Neural progenitor cell (in vitro differentiated cells): ENCODE measurements at regions not wholly inside any gene's neighbourhood (a gene's known extent, or its start where the extent isn't known, plus 50 kb on each side); places are given as distances from the start of the nearest gene placed in this dataset.

Experiments used
- CTCF ChIP-seq: fragments of 200-600 bp; sonication (generic); IDR thresholded peaks from 2 replicates; pipeline ENCODE4 v1.5.1; 2017; ENCODE audit warnings: antibody characterized with exemption, mild to moderate bottlenecking
- EZH2 ChIP-seq: fragments of 200-600 bp; sonication (generic); IDR thresholded peaks from 2 replicates; pipeline ENCODE4 v1.6.1; 2017; ENCODE audit warnings: antibody characterized with exemption, mild to moderate bottlenecking, moderate library complexity

- TF ChIP-seq CTCF: no peak
- TF ChIP-seq EZH2: no peak
Measured at GRCh38 chr2:76572981-76573380, 862.3 kb upstream of the GCFC2 start.
